ENCODE measurements at regions not wholly inside any gene's neighbourhood (a gene's known extent, or its start where the extent isn't known, plus 50 kb on each side); places are given as distances from the start of the nearest gene placed in this dataset.

DNA sequence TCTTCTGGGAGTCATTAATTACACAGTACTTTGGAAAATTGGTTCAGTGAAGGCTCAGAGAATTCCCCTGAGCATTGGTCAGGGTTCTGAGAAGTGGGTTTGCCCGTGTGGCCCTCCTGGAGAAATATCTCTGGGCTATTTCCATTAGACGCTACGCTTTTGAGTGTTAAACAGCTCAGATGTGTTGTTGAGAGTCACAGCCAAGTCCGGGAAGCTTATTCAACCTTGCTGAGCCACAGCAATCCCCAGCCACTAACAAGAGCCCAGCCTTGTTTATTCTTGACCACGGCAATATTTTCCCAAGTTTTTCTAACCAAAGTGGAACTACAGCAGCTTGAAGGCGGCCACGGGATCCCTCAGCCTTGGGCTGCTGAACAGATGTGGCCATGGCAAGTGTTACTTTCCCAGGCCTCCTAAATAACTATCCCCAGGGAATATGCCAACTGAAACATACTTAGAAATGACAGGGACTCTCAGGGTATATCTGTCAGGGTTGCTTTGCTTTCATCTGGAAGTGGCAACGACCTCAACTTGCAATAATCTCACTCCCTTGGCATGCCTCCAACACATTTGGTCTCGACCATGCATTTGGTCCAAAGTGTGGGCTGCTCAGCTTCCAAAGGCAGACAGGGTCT is 214.7 kb downstream of the EMX2 start:
- Histone ChIP-seq H3K36me3 (no peaks in the 10 kb centered on the region), H3K27ac (no peak overlapping the region), H3K27me3 (no peaks in the 10 kb centered on the region), H3K4me1 (no peaks in the 10 kb centered on the region), H3K4me3 (no peak overlapping the region), H3K9me3 (no peaks in the 10 kb centered on the region)
- peak; percentile 47 for DNase-seq (ENCODE audit: low spot score)
- TF ChIP-seq, protein P1, sequence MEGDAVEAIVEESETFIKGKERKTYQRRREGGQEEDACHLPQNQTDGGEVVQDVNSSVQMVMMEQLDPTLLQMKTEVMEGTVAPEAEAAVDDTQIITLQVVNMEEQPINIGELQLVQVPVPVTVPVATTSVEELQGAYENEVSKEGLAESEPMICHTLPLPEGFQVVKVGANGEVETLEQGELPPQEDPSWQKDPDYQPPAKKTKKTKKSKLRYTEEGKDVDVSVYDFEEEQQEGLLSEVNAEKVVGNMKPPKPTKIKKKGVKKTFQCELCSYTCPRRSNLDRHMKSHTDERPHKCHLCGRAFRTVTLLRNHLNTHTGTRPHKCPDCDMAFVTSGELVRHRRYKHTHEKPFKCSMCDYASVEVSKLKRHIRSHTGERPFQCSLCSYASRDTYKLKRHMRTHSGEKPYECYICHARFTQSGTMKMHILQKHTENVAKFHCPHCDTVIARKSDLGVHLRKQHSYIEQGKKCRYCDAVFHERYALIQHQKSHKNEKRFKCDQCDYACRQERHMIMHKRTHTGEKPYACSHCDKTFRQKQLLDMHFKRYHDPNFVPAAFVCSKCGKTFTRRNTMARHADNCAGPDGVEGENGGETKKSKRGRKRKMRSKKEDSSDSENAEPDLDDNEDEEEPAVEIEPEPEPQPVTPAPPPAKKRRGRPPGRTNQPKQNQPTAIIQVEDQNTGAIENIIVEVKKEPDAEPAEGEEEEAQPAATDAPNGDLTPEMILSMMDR (IDR thresholded peaks at IDR 0.05): no peak

DNA sequence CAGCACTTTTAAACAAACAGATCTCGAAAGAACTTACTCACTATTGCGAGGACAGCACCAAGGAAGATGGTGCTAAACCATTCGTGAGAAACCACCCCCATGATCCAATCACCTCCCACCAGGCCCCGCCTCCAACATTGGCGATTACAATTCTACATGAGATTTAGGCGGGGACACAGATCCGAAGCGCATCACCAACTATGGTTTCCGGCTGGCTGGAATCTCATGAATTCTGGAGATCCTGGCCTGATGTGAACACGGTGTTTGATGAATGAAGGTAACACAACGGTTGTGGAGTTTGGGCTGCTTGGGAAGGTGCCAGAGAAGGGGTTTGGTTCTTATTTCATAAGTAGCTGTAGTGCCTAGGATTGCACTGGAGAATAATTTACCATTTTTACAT is 216.7 kb downstream of the EMX2 start:
- DNase-seq (ENCODE audit: low spot score): peak; percentile 50
- no peaks in the 10 kb centered on the region for H3K9me3 ChIP-seq
- H3K27ac ChIP-seq: no peak overlapping the region
- no peak overlapping the region for H3K4me3 ChIP-seq
- no peaks in the 10 kb centered on the region for H3K27me3 ChIP-seq
- no peaks in the 10 kb centered on the region for H3K4me1 ChIP-seq
- TF ChIP-seq, protein P1 (IDR thresholded peaks at IDR 0.05): no peak
- no peaks in the 10 kb centered on the region for H3K36me3 ChIP-seq

DNA sequence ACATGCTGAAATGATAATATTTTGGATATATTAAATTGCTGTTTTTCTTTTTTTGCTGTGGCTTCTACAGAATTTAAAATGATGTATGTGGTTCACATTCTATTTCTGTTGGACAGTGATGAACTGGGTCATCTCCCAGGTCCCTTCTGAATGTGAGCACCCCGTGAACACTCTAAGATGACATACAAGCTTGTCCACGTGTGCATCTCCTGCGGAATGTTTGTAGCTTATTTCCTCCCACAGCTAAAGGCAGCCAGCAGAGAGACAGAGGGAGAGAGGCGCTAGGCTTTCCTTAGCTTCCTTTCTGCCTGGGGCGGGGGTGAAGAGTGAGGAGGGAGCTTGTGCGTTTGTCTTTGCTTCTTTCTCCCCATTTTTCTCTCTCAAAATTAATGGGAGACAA is 219.1 kb downstream of the EMX2 start:
- H3K27ac ChIP-seq: no peak overlapping the region
- H3K4me3 ChIP-seq: no peak overlapping the region
- H3K36me3 ChIP-seq: no peaks in the 10 kb centered on the region
- TF ChIP-seq, protein P1 (IDR thresholded peaks at IDR 0.05): no peak
- H3K4me1 ChIP-seq: no peaks in the 10 kb centered on the region
- DNase-seq (ENCODE audit: low spot score): no peak
- no peaks in the 10 kb centered on the region for H3K27me3 ChIP-seq
- no peaks in the 10 kb centered on the region for H3K9me3 ChIP-seq

DNA sequence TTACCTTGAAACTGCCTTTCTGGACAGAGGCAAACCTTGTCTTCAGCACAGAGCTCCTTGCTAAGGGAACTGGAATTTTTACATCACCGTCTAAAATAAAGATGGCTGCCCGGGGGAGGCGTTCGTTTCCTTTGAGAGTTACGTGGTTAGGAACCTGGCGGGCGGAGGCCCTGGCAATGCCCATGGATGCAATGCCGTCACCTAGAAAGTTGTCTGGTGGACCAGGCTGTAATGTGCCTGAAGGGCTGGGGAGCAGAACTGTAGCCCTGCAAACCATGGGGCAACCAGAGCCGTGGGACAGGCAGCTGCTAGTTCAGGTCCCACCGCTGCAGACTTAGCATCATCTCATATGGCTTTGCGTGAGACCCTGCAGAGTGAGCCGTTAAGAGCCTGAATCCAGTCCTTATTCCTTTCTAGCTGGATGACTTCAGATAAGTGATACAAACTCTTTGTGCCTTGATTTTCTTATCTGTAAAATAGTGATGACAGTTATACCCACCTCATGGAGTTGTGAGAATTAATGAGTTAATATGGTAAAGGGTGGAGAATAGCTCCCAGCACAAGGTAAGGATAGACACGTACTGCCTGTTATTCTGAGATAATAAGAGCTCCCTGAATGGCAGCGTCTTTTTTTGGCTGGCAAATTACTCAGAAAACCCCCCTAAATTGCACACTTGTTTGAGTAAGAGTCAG is 219.7 kb downstream of the EMX2 start:
- TF ChIP-seq, protein P1 (IDR thresholded peaks at IDR 0.05): no peak
- peak; percentile 52 for DNase-seq (ENCODE audit: low spot score)

DNA sequence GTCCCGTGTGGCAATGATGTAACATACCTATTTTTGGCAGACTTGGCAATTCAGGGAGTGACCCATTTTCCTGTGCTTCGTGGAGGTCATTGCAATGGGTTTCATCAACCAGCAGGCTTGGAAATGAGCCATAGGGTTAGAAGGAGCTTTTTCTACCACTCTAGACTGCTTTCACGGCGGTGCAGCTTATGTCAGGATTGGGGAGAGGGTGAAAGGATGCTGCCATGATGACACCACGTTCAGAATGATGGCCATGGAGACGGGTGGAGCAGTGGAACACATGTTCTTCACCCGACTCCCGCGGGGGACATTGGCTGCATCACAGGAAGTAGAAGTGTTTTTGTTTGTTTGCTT is 220.2 kb downstream of the EMX2 start:
- H3K27ac ChIP-seq: no peak overlapping the region
- no peaks in the 10 kb centered on the region for H3K9me3 ChIP-seq
- no peaks in the 10 kb centered on the region for H3K4me1 ChIP-seq
- peak; percentile 54 for DNase-seq (ENCODE audit: low spot score)
- H3K36me3 ChIP-seq: no peaks in the 10 kb centered on the region
- H3K4me3 ChIP-seq: no peak overlapping the region
- H3K27me3 ChIP-seq: no peaks in the 10 kb centered on the region
- TF ChIP-seq, protein P1 (IDR thresholded peaks at IDR 0.05): no peak

More for the DNA sequence above, 219.7 kb downstream of the EMX2 start:
- Histone ChIP-seq H3K4me1 (no peaks in the 10 kb centered on the region), H3K27me3 (no peaks in the 10 kb centered on the region), H3K36me3 (no peaks in the 10 kb centered on the region), H3K4me3 (no peak overlapping the region), H3K9me3 (no peaks in the 10 kb centered on the region), H3K27ac (no peak overlapping the region)

Data from right atrium auricular region (tissue), 2 donors.